IMR-90 (cell line): ENCODE measurements at regions not wholly inside any gene's neighbourhood (a gene's known extent, or its start where the extent isn't known, plus 50 kb on each side); places are given as distances from the start of the nearest gene placed in this dataset.

Experiments
- ATAC-seq: fragments of 200-7000 bp; cut with Tn5 transposase; 2 replicates; pipeline ENCODE4 v1.9.1; 2020; ENCODE audit warnings: low read depth, mild to moderate bottlenecking, moderate library complexity
- BruUV-seq: library from RNA; stranded (reverse); fragments of 400-500 nt; replicated peaks from 2 replicates; lab custom pipeline; 2021; lab: Mats Ljungman, UMichigan
- CTCF ChIA-PET: fragments of 300-600 bp; formaldehyde crosslinking; extraction: SDS; loops from one replicate; lab custom pipeline; 2021; ENCODE audit warnings: antibody characterized with exemption; lab: Yijun Ruan, JAX
- POLR2A ChIA-PET: fragments of 300-600 bp; sonication (Branson Sonifier 250); formaldehyde crosslinking; loops from one replicate; lab custom pipeline; 2022; ENCODE audit warnings: antibody characterized with exemption; ENCODE audit not compliant: unreplicated experiment; lab: Charles Lee
- DNase-seq: peaks from one replicate; pipeline ENCODE4 v3.0.0; 2013
- H2AFZ ChIP-seq: replicated peaks from 2 replicates; pipeline ENCODE3; 2013; ENCODE audit warnings: low read length, mild to moderate bottlenecking; ENCODE audit not compliant: poor library complexity
- H2AK5ac ChIP-seq: 2 replicates; pipeline ENCODE4 v1.6.1; 2013; ENCODE audit warnings: low read depth, low read length, inconsistent platforms
- H2AK9ac ChIP-seq: replicated peaks from 2 replicates; pipeline ENCODE3; 2013; ENCODE audit warnings: mild to moderate bottlenecking, low read depth, low read length, moderate library complexity; ENCODE audit not compliant: poor library complexity
- H2BK120ac ChIP-seq: 2 replicates; pipeline ENCODE4 v1.6.1; 2013; ENCODE audit warnings: low read depth, low read length, inconsistent platforms
- H2BK15ac ChIP-seq: 3 replicates; pipeline ENCODE4 v1.6.1; 2013; ENCODE audit warnings: low read depth, low read length, inconsistent platforms
- H2BK20ac ChIP-seq: 2 replicates; pipeline ENCODE4 v1.6.1; 2013; ENCODE audit warnings: low read depth, mild to moderate bottlenecking, inconsistent platforms, low read length, moderate library complexity
- H2BK5ac ChIP-seq: 2 replicates; pipeline ENCODE4 v1.6.1; 2013; ENCODE audit warnings: mild to moderate bottlenecking, low read depth, low read length, inconsistent platforms; ENCODE audit not compliant: poor library complexity, severe bottlenecking
- H3K14ac ChIP-seq: replicated peaks from 2 replicates; pipeline ENCODE4 v1.6.1; 2013; ENCODE audit warnings: low read depth, low read length, inconsistent platforms
- H3K18ac ChIP-seq: 2 replicates; pipeline ENCODE4 v1.6.1; 2013; ENCODE audit warnings: low read depth, low read length, control low read depth
- H3K23ac ChIP-seq: 2 replicates; pipeline ENCODE4 v1.6.1; 2013; ENCODE audit warnings: low read depth, low read length, inconsistent platforms
- H3K27ac ChIP-seq: 2 replicates; pipeline ENCODE4 v1.5.1; 2013; ENCODE audit warnings: mild to moderate bottlenecking, control low read depth, low read length; ENCODE audit not compliant: insufficient read depth
- H3K27me3 ChIP-seq: 2 replicates; pipeline ENCODE4 v1.6.1; 2013; ENCODE audit warnings: low read length; ENCODE audit not compliant: control insufficient read depth, insufficient read depth
- H3K36me3 ChIP-seq: 2 replicates; pipeline ENCODE4 v1.6.1; 2013; ENCODE audit warnings: low read length, mixed read lengths; ENCODE audit not compliant: control insufficient read depth, insufficient read depth
- H3K4ac ChIP-seq: 2 replicates; pipeline ENCODE4 v1.6.1; 2013; ENCODE audit warnings: low read depth, low read length, inconsistent platforms
- H3K4me1 ChIP-seq: 2 replicates; pipeline ENCODE4 v1.6.1; 2013; ENCODE audit warnings: low read length, mixed read lengths; ENCODE audit not compliant: control insufficient read depth, insufficient read depth
- H3K4me2 ChIP-seq: 2 replicates; pipeline ENCODE4 v1.6.1; 2013; ENCODE audit warnings: low read depth, mild to moderate bottlenecking, control low read depth, low read length, moderate library complexity
- H3K4me3 ChIP-seq: 2 replicates; pipeline ENCODE4 v1.5.1; 2013; ENCODE audit warnings: low read depth, mild to moderate bottlenecking, control low read depth, low read length, moderate library complexity; ENCODE audit not compliant: insufficient read depth
- H3K56ac ChIP-seq: 2 replicates; pipeline ENCODE4 v1.6.1; 2013; ENCODE audit warnings: low read length, inconsistent platforms; ENCODE audit not compliant: insufficient read depth; ENCODE audit errors: extremely low read depth
- H3K79me1 ChIP-seq, 2 experiments: 2 replicates each; pipeline ENCODE4 v1.6.1; 2013; ENCODE audit warnings: low read length in 2 of 2, inconsistent platforms in 1 of 2, low read depth in 1 of 2
- H3K9ac ChIP-seq: 2 replicates; pipeline ENCODE4 v1.6.1; 2013; ENCODE audit warnings: low read depth, low read length, control low read depth
- H3K9me1 ChIP-seq: 2 replicates; pipeline ENCODE4 v1.6.1; 2013; ENCODE audit warnings: low read length, inconsistent platforms; ENCODE audit not compliant: insufficient read depth
- H3K9me3 ChIP-seq: 2 replicates; pipeline ENCODE4 v1.6.1; 2013; ENCODE audit warnings: low read length; ENCODE audit not compliant: control insufficient read depth, insufficient read depth
- H4K20me1 ChIP-seq: 2 replicates; pipeline ENCODE4 v1.6.1; 2013; ENCODE audit warnings: low read length, inconsistent platforms; ENCODE audit not compliant: insufficient read depth
- H4K5ac ChIP-seq: 2 replicates; pipeline ENCODE4 v1.6.1; 2013; ENCODE audit warnings: mild to moderate bottlenecking, low read depth, low read length, control low read depth
- H4K8ac ChIP-seq, 2 experiments: 2 replicates each; pipeline ENCODE4 v1.6.1; 2013; ENCODE audit warnings: low read depth in 2 of 2, low read length in 2 of 2, control low read depth in 1 of 2, inconsistent platforms in 1 of 2
- H4K91ac ChIP-seq: 2 replicates; pipeline ENCODE4 v1.6.1; 2013; ENCODE audit warnings: low read depth, low read length, inconsistent platforms; ENCODE audit not compliant: insufficient read depth
- BHLHE40 ChIP-seq: fragments of 150-350 bp; IDR thresholded peaks from 2 replicates; pipeline ENCODE4 v1.6.1; 2016; ENCODE audit warnings: mild to moderate bottlenecking, low read depth, low read length
- CEBPB ChIP-seq: IDR thresholded peaks from 2 replicates; pipeline ENCODE4 v1.6.1; 2012; ENCODE audit warnings: low read depth, low read length, improper control_type of control experiment
- CHD1 ChIP-seq: IDR thresholded peaks from 2 replicates; pipeline ENCODE4 v1.6.1; 2012; ENCODE audit warnings: low read depth, low read length, improper control_type of control experiment
- CTCF ChIP-seq: conservative IDR thresholded peaks from 2 replicates; pipeline ENCODE4 v1.5.1; 2012; ENCODE audit warnings: mild to moderate bottlenecking, low read depth, low read length, improper control_type of control experiment
- ELK1 ChIP-seq: fragments of 150-350 bp; IDR thresholded peaks from 2 replicates; pipeline ENCODE4 v1.6.1; 2016; ENCODE audit warnings: low read depth, mild to moderate bottlenecking, low read length, moderate library complexity, borderline replicate concordance
- FOS ChIP-seq: fragments of 150-350 bp; IDR thresholded peaks from 2 replicates; pipeline ENCODE4 v1.6.1; 2016; ENCODE audit warnings: low read depth, low read length
- MAFK ChIP-seq: IDR thresholded peaks from 2 replicates; pipeline ENCODE4 v1.6.1; 2012; ENCODE audit warnings: low read depth, low read length, improper control_type of control experiment
- MAZ ChIP-seq: IDR thresholded peaks from 2 replicates; pipeline ENCODE4 v1.6.1; 2012; ENCODE audit warnings: low read depth, mild to moderate bottlenecking, low read length, improper control_type of control experiment, moderate library complexity, borderline replicate concordance
- MXI1 ChIP-seq: IDR thresholded peaks from 2 replicates; pipeline ENCODE4 v1.6.1; 2012; ENCODE audit warnings: low read depth, mild to moderate bottlenecking, low read length, moderate library complexity, borderline replicate concordance
- NFE2L2 ChIP-seq: fragments of 150-350 bp; IDR thresholded peaks from 2 replicates; pipeline ENCODE4 v1.6.1; 2016; ENCODE audit warnings: low read depth, mild to moderate bottlenecking, low read length
- POLR2A ChIP-seq: IDR thresholded peaks from 2 replicates; pipeline ENCODE4 v1.6.1; 2012; ENCODE audit warnings: mild to moderate bottlenecking, low read depth, low read length
- RAD21 ChIP-seq: IDR thresholded peaks from 2 replicates; pipeline ENCODE4 v1.6.1; 2012; ENCODE audit warnings: low read length, improper control_type of control experiment
- RCOR1 ChIP-seq: IDR thresholded peaks from 2 replicates; pipeline ENCODE4 v1.6.1; 2012; ENCODE audit warnings: mild to moderate bottlenecking, low read length, improper control_type of control experiment; ENCODE audit not compliant: insufficient replicate concordance
- RFX5 ChIP-seq: IDR thresholded peaks from 2 replicates; pipeline ENCODE4 v1.8.0; 2012; ENCODE audit warnings: low read depth, mild to moderate bottlenecking, low read length, moderate library complexity
- SMC3 ChIP-seq: fragments of 150-350 bp; IDR thresholded peaks from 2 replicates; pipeline ENCODE4 v1.6.1; 2016; ENCODE audit warnings: low read depth, mild to moderate bottlenecking, antibody characterized with exemption, low read length, moderate library complexity
- USF2 ChIP-seq: fragments of 150-350 bp; IDR thresholded peaks from 2 replicates; pipeline ENCODE4 v1.6.1; 2017; ENCODE audit warnings: mild to moderate bottlenecking, antibody characterized with exemption, low read length, low read depth
- dilution Hi-C: fragments of 300-500 bp; cut with HindIII; formaldehyde crosslinking; loops from one replicate; pipeline ENCODE4 v1.14.3; 2018; ENCODE audit warnings: low sequenced_read_pairs; ENCODE audit not compliant: unreplicated experiment
- in situ Hi-C: fragments of 300-500 bp; cut with MboI; formaldehyde crosslinking; loops from 3 replicates; pipeline ENCODE4 v1.14.3; 2019; ENCODE audit warnings: low sequenced_read_pairs, inconsistent platforms, mixed read lengths
- intact Hi-C: fragments of 100-400 bp; cut with micrococcal nuclease; formaldehyde crosslinking; loops from 2 replicates; pipeline ENCODE4 v1.10.0; 2022

- no peaks in the 10 kb centered on the region for H3K36me3 ChIP-seq
- no TSS peak for BruUV-seq
- no peak overlapping the region for H4K91ac ChIP-seq
- H2AK9ac ChIP-seq: no peak overlapping the region
- H2BK15ac ChIP-seq: no peak overlapping the region
- TF ChIP-seq RAD21 (no peak), USF2 (no peak), BHLHE40 (no peak), RCOR1 (no peak), FOS (no peak), POLR2A (no peak), SMC3 (no peak), CTCF (no peak), CEBPB (no peak), MXI1 (no peak), NFE2L2 (no peak), ELK1 (no peak), CHD1 (no peak), RFX5 (no peak), MAZ (no peak), MAFK (no peak)
- no peak overlapping the region for H3K27ac ChIP-seq
- no peak overlapping the region for H3K4ac ChIP-seq
- H3K23ac ChIP-seq: no peak overlapping the region
- intact Hi-C loops (no loop called here), dilution Hi-C loops (no loop called here), in situ Hi-C loops (no loop called here)
- H4K8ac ChIP-seq: no peak overlapping the region
- H2BK20ac ChIP-seq: no peak overlapping the region
- H3K9ac ChIP-seq: no peak overlapping the region
- no peaks in the 10 kb centered on the region for H4K20me1 ChIP-seq
- no peak overlapping the region for H3K4me2 ChIP-seq
- no peak overlapping the region for H2AK5ac ChIP-seq
- H4K5ac ChIP-seq: no peak overlapping the region
- no peak for ATAC-seq
- H3K4me1 ChIP-seq: no peaks in the 10 kb centered on the region
- H2AFZ ChIP-seq: no peak overlapping the region
- no peak overlapping the region for H3K56ac ChIP-seq
- no peak overlapping the region for H3K18ac ChIP-seq
- ChIA-PET CTCF (no interaction called here), POLR2A (no interaction called here)
- H3K9me1 ChIP-seq: no peaks in the 10 kb centered on the region
- no peaks in the 10 kb centered on the region for H3K79me1 ChIP-seq
- H2BK5ac ChIP-seq: no peak overlapping the region
- H3K27me3 ChIP-seq: no peaks in the 10 kb centered on the region
- H3K9me3 ChIP-seq: no peaks in the 10 kb centered on the region
- H3K4me3 ChIP-seq: no peak overlapping the region
- DNase-seq: no peak
- no peak overlapping the region for H2BK120ac ChIP-seq
- no peak overlapping the region for H3K14ac ChIP-seq
These were observed 903.0 kb upstream of the SLIT2 start for GRCh38 chr4:19348746-19349145.
